ENCODE measurements at regions not wholly inside any gene's neighbourhood (a gene's known extent, or its start where the extent isn't known, plus 50 kb on each side); places are given as distances from the start of the nearest gene placed in this dataset.

DNA sequence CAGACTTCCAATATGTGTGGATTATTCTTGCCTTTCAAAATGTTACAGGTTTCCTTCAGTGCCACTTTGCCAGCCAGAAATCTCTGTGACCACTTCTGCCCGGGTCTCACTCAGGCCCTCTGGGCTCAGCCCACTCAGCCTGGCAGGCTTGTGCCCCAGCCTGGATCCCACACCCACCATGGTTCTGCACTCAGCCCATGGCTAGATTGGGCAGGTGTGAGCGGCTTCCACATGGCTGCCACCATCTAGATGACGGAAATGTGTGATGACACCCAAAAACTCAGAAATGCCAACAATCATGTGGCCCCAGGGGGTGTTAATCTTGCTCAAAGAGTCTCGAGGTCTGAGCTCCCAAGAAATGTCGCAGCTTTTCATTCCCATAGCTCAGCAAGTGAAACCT is 1097.5 kb upstream of the SLC39A10 start:
- Histone ChIP-seq H3K4me3 (replicated peaks in 1 of 3; ENCODE audit: low read depth in 2 of 3, low read length in 3 of 3) (no peak overlapping the region), H3K4me1 (ENCODE audit: control insufficient read depth in 1 of 2, insufficient read depth in 2 of 2, low read length in 2 of 2) (no peaks in the 10 kb centered on the region), H3K9ac (ENCODE audit: insufficient read depth, low read length, poor library complexity, severe bottlenecking) (no peak overlapping the region), H3K27me3 (ENCODE audit: control insufficient read depth in 2 of 2, insufficient read depth in 2 of 2, low read length in 2 of 2) (no peaks in the 10 kb centered on the region), H3K36me3 (replicated peaks in 1 of 2; ENCODE audit: control insufficient read depth in 1 of 2, insufficient read depth in 2 of 2, low read length in 2 of 2) (no peaks in the 10 kb centered on the region), H3K79me2 (ENCODE audit: insufficient read depth, low read length) (no peaks in the 10 kb centered on the region), H3K9me3 (replicated peaks in 1 of 2; ENCODE audit: control insufficient read depth in 1 of 2, insufficient read depth in 1 of 2, low read length in 2 of 2) (peaks cover 0 to 11% of the 10 kb centered on the region in 2 donors), H4K20me1 (ENCODE audit: insufficient read depth, low read length) (no peaks in the 10 kb centered on the region), H2AFZ (ENCODE audit: insufficient read depth, low read depth, low read length, poor library complexity, severe bottlenecking) (no peak overlapping the region), H3K4me2 (replicated peaks; ENCODE audit: extremely low read depth, low read length, poor library complexity, severe bottlenecking) (no peak overlapping the region), H3K27ac (ENCODE audit: low read depth in 1 of 2, low read length in 2 of 2) (no peak overlapping the region)
- intact Hi-C loops (cut with micrococcal nuclease), result no loop called here
- Mint-ChIP-seq H3K9me3 (peaks cover 0 to 7% (median 3%) of the 10 kb centered on the region in 7 donors), H3K4me1 (no peaks in the 10 kb centered on the region), H3K27ac (no peak overlapping the region), H3K4me3 (no peak overlapping the region), H3K27me3 (ENCODE audit: low read depth in 3 of 3) (no peaks in the 10 kb centered on the region), H3K36me3 (no peaks in the 10 kb centered on the region)
- TF ChIP-seq, protein P1, sequence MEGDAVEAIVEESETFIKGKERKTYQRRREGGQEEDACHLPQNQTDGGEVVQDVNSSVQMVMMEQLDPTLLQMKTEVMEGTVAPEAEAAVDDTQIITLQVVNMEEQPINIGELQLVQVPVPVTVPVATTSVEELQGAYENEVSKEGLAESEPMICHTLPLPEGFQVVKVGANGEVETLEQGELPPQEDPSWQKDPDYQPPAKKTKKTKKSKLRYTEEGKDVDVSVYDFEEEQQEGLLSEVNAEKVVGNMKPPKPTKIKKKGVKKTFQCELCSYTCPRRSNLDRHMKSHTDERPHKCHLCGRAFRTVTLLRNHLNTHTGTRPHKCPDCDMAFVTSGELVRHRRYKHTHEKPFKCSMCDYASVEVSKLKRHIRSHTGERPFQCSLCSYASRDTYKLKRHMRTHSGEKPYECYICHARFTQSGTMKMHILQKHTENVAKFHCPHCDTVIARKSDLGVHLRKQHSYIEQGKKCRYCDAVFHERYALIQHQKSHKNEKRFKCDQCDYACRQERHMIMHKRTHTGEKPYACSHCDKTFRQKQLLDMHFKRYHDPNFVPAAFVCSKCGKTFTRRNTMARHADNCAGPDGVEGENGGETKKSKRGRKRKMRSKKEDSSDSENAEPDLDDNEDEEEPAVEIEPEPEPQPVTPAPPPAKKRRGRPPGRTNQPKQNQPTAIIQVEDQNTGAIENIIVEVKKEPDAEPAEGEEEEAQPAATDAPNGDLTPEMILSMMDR (IDR thresholded peaks at IDR 0.05), result no peak
- WGBS (ENCODE audit: insufficient coverage), result 90% methylated on average over 5 of the region's 5 CpGs
- no peak for DNase-seq

- no CpG with 5 or more reads among the region's 1 CpG for WGBS (ENCODE audit: insufficient coverage)
- Histone ChIP-seq H3K79me2 (ENCODE audit: insufficient read depth, low read length) (no peaks in the 10 kb centered on the region), H3K27me3 (ENCODE audit: control insufficient read depth in 2 of 2, insufficient read depth in 2 of 2, low read length in 2 of 2) (no peaks in the 10 kb centered on the region), H3K9ac (ENCODE audit: insufficient read depth, low read length, poor library complexity, severe bottlenecking) (no peak overlapping the region), H4K20me1 (ENCODE audit: insufficient read depth, low read length) (no peaks in the 10 kb centered on the region), H3K4me3 (replicated peaks in 1 of 3; ENCODE audit: low read depth in 2 of 3, low read length in 3 of 3) (no peak overlapping the region), H3K4me1 (ENCODE audit: control insufficient read depth in 1 of 2, insufficient read depth in 2 of 2, low read length in 2 of 2) (no peaks in the 10 kb centered on the region), H3K9me3 (replicated peaks in 1 of 2; ENCODE audit: control insufficient read depth in 1 of 2, insufficient read depth in 1 of 2, low read length in 2 of 2) (peaks cover 0 to 11% of the 10 kb centered on the region in 2 donors), H2AFZ (ENCODE audit: insufficient read depth, low read depth, low read length, poor library complexity, severe bottlenecking) (no peak overlapping the region), H3K4me2 (replicated peaks; ENCODE audit: extremely low read depth, low read length, poor library complexity, severe bottlenecking) (no peak overlapping the region), H3K36me3 (replicated peaks in 1 of 2; ENCODE audit: control insufficient read depth in 1 of 2, insufficient read depth in 2 of 2, low read length in 2 of 2) (no peaks in the 10 kb centered on the region), H3K27ac (ENCODE audit: low read depth in 1 of 2, low read length in 2 of 2) (no peak overlapping the region)
- Mint-ChIP-seq H3K9me3 (peaks cover 0 to 7% (median 3%) of the 10 kb centered on the region in 7 donors), H3K4me1 (no peaks in the 10 kb centered on the region), H3K4me3 (no peak overlapping the region), H3K27me3 (ENCODE audit: low read depth in 3 of 3) (no peaks in the 10 kb centered on the region), H3K27ac (no peak overlapping the region), H3K36me3 (no peaks in the 10 kb centered on the region)
- TF ChIP-seq, protein P1 (IDR thresholded peaks at IDR 0.05), result no peak
- intact Hi-C loops (cut with micrococcal nuclease), result no loop called here
- no peak for DNase-seq
Measured at GRCh38 chr2:194557993-194558392, 1099.0 kb upstream of the SLC39A10 start.

Data from CD14-positive monocyte (primary cell).